NCI-H524 treated with DMSO at 0.1 percent for 48 hours (cell line): ENCODE measurements at regions not wholly inside any gene's neighbourhood (a gene's known extent, or its start where the extent isn't known, plus 50 kb on each side); places are given as distances from the start of the nearest gene placed in this dataset.
"Not testable (repeated sequence)": the region's sequence is repeated elsewhere in the genome, so short reads cannot be mapped to it uniquely, and the experiment has no call there.

ENCODE experiments used
- DNase-seq: peaks from one replicate; lab custom pipeline; 2025; lab: John Stamatoyannopoulos, UW

DNA sequence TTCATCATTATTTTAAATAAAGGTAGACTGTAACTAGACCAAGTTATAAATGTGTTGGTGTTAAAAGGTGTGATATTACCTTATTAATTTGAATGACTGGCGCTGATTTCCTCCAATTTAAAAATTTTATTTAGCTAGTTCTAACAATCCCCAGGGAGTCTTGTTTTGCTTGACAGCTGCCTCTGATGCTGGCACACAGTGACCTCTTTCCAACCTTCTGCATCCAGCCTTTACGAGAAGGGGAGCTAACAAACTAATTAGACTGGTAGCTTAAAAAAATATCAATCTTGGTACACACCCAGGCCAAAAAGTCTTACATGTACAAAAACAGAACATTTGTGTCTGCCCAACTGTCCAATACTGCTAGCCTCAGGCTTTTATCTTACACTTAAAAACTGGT, 51.8 kb upstream of the ENPEP start:
- DNase-seq, result no peak

DNA sequence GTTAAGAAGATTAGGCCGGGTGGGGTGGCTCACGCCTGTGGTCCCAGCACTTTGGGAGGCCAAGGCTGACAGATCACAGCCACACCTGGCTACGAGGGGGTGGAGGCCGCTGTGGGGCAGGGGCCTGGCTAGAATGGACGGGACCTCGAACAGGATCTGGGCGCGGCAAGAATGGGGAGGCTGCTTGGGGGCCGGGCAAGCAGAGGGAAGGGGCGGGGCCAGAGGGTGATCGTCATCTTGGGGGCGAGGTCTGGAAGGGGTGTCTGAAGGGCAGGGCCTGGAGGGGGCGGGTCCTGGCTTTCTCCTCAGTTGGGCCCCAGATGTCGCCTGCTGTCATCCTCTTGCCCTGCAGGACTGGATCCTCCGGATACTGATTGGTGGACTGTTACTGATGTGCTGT, 57.3 kb upstream of the ENPEP start:
- no peak for DNase-seq

DNA sequence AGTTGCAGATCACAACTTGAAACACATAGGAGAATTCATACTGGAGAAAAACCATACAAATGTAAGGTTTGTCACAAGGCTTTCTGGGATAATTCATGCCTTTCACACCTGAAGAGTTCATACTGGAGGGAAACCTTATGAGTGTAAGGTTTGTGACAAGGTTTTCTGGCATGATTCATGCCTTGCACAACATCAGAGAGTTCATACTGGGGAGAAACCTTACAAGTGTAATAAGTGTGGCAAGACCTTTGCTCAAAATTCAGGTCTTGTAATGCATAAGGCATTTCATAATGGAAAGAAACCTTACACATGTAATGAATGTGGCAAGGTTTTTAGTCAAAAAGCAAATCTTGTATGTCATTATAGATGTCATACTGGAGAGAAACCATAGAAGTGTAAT, 58.8 kb upstream of the ENPEP start:
- DNase-seq, result no peak

DNA sequence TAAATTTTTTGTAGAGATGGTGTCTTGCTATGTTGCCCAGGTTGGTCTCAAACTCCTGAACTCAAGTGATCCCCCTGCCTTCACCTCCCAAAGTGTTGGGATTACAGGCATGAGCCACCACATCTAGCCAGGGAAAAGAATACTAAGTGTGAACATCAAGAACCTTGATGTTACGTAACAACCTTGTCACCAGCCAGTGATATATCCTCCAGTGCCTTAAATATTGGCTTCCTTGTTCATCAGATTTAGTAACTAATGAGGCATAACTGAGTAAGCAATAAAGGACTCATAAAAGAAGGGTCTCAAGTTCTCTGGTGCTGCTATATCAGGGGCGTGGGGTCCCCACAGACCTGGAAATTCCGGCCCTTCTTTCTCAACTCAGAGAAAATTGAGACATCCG, 60.5 kb upstream of the ENPEP start:
- DNase-seq, result no peak

DNA sequence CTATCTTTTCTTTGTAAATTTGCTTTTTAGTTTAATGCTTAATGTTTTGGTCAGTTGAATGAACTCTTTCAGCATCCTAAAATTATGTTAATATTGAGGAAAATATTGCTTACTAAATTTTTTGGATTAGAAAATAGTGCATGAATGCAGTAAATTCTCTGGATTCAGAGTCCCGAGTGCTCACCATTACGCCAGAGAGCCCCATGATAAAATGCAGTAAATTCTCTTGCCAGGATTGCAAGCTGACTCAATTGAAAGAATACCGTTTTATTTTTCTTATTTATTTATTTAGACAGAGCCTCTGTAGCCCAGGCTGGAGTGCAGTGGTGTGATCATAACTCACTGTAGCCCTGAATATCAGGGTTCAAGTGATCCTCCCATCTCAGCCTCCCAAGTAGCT, 60.9 kb upstream of the ENPEP start:
- no peak for DNase-seq

DNA sequence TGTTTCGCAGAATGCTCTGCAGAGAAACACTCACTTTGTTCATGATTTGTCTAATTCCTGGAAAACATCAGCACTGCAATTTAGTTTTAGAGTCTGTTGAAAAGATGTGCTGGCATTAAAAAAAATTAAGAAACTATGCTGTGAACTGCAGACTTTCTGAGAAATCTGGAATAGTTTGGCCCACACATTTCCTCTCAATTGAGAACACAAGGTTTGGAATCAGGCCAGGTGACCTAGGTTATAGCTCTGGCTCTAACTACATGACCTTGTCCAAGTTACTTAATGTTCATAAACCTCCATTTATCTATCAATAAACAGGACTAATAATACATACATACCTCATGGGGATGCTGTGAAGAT, 61.4 kb upstream of the ENPEP start:
- no peak for DNase-seq

DNA sequence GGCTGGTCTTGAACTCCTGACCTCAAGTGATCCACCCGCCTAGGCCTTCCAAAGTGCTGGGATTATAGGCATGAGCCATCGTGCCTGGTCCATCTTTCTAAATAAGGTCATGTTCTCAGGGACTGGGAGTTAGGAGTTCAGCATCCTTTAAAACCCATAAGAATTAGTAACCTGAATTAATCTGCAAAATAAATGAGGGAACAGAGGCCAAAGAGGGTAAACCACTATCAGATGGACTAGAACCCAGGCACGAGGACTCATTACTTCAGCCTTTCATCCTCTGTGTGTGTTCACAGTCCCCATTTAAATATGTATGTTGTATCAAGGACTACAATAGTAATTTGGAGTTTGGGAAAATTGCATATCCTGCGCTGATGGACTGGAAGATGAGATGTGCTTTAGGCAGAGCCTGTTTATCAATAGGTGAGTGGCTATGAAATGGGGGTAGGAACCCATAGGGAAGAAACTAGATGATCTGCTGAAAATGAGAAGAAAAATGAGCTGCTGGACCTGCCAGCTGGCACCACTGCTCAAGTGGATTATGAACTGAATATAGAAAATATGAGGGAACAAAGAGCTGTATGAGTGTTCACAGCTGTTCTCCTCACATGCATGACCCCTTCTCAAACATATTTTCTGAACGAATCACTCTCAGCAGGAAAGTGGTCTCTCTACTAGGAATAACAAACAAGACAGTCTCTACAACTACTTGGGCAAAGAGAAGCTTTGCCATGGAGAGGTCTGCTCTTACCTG, 62.0 kb upstream of the ENPEP start:
- peak; percentile 21 for DNase-seq

DNA sequence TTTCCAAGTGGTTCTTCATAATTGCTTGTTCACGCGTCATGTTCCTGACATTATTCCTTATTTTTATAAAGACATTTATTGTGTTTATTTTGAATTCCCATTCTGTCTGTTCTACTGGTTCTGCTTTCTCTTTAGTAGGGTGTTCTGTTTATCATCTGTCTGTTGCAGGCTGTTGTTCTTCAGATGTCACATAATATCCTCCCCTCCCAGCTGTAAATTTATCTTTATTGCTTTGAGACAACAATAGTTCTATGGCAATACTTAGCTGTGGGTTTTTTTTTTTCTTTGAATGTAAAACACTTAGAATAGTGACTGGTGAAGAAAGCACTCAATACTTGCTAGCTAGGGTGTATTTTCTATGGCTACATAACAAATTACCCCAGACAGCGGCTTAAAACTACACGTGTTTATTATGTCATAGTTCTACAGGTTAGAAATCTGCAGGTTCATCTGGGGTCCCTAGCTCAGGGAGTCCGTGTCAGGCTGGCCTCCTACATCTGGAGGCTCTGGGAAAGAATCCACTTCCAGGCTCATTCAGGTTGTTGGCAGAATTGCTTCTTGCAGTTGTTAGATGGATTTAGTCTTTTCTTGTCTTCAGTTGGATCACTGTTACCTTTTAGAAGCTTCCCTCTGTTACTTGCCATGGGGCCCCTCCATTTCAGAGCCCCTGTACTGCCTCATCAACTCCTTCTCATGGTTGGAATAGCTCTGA, 63.4 kb upstream of the ENPEP start:
- no peak for DNase-seq

DNA sequence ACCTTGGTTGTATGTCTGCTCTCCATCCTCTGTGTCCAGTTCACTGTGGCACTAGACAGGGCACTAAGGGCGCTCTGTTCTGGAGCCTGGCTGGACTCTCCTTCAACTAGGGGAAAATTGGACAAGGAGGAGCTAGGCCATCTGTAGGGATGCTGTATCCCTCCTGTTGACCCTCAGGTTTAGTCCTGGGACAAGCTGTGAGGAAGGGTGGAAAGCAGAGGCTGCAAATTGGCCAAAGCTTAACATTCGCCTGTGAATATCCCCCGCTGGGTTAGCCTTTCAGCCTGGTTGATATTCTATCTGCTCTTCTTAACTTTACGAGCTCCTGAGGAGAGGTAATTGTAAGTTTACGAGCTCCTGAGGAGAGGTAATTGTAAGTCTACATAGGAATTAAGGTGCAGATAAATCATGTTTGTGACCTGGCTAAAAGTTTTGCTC, 64.4 kb upstream of the ENPEP start:
- DNase-seq, result peak; percentile 0

DNA sequence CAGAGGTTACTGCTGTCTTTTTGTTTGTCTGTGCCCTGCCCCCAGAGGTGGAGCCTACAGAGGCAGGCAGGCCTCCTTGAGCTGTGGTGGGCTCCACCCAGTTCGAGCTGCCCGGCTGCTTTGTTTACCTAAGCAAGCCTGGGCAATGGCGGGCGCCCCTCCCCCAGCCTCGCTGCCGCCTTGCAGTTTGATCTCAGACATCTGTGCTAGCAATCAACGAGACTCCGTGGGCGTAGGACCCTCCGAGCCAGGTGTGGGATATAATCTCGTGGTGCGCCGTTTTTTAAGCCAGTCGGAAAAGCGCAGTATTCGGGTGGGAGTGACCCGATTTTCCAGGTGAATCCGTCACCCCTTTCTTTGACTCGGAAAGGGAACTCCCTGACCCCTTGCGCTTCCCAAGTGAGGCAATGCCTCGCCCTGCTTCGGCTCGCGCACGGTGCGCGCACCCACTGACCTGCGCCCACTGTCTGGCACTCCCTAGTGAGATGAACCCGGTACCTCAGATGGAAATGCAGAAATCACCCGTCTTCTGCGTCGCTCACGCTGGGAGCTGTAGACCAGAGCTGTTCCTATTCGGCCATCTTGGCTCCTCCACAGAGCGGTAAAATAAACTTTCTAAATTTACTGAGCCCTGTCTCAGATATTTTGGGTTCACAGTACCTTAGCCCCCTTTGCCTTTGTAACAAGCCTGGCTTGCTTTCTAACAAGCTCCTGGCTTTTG, 64.9 kb upstream of the ENPEP start:
- DNase-seq, result not testable (repeated sequence)

DNA sequence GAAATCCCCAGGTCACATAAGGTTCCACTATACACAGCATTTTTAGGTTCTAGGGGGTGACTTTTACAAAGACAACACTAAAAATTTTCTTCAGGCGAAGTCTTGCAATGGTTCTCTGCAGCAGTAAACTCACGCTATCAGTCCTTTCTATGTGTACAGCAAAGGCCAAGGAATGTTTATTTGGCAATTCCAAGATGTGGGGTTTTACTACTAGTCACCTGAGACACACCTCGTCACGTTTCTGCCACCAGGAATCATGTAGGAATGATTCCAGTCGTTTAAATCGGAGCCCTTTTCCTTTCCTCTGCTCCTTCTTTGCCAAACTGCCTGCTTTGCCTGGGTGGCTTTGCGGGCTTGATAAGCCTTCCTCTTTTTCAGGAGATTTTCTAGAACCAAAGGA, 75.9 kb upstream of the ENPEP start:
- DNase-seq, result no peak

DNA sequence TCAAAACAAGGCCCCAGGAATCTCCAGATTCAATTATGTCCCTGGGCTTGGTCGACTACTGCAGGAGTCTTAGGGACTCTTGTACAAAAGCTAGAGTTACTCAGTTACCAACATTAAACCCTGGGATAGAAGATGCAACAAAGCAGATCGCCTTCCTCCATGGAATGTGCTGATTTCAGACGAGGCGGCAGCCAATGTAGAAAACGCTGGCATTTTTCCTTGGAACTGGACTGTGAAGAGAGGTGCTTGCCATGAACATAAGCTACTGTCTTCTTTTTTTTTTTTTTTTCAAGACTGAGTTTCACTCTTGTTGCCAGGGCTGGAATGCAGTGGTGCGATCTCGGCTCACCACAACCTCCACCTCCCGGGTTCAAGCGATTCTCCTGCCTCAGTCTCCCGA, 76.9 kb upstream of the ENPEP start:
- not testable (repeated sequence) for DNase-seq

DNA sequence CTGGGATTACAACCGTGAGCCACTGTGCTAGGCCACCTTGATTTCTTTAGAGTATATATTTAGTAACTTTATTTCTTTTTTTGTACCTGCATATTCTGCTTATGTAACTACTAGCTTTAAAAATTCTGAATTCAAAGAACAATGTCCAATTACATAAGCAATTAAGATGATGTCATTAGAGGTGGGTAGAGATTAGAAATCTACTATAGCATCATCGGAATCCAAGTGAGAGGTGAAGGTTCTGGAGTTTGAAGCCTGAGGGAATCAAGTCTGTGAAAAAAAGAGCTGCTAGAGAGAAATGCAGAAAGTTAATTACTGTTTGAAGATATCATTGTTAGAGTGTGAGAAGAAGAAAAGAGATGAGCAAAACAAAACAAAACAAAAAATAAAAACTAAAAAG, 79.0 kb upstream of the ENPEP start:
- no peak for DNase-seq

DNA sequence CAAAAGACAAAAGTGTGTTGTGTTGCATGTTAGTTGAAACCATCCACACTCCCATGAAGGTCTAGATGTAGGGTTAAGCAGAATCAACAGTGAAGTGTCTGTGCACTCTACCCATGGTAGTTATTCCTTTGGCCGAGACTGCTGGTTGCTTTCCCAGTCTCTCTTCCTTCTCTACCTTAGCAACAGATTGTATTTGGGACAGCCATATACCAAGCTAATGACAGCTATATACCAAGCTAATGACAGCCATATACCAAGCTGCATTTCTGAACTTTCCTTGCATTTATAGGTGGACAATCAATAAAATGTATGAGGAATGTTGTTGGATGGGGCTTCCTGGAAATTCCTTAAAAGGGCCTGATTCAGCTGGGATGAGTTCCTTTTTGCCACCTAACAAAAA, 80.5 kb upstream of the ENPEP start:
- no peak for DNase-seq

DNA sequence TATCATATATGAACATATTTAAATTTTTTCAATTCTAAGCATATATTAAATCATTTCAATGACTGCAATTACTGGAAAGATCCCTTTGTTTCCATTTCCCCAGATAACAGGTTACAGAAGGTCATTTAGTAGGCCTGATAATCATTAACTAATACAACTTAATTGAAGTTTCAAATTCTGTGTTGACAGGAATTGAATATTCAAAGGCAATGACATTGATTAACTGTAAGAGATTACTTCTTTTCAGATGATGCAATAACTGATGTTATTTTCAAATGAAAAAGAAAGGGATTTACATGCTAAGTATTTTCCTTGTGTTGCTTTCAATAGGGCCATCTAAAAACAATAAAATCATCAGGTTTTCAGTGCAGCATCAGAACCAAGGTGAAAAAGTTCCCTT, 81.1 kb upstream of the ENPEP start:
- DNase-seq, result no peak

DNA sequence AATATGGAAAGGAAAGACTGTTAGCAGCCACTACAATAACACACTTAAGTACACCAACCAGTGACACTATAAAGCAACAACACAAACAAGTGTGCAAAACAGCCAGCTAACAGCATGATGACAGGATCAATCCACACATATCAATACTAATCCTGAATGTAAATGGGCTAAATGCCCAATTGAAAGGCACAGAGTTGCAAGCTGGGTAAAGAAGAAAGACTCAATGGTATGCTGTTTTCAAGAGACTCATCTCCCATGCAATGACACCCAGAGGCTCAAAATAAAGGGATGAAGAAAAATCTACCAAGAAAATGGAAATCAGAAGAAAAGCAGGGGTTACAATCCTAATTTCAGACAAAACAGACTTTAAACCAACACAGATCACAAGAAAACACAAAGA, 94.2 kb upstream of the ENPEP start:
- no peak for DNase-seq

DNA sequence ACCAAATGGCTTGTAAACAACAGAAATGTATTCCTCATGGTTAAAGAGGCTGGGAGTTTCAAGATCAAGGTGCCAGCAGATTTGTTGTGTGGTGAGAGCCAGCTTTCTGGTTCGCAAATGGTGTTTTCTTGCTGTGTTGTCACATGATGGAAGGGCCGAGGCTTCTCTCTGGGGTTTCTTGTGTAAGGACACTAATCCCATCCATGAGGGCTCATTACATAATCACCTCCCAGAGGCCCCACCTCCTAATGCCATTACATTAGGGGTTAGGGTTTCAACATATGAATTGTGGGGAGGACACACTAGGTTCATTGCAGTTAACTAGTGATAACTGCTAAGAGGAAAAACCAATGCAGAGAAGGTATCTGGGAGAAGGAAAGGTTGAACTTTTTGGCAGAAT, 103.5 kb upstream of the ENPEP start:
- no peak for DNase-seq

DNA sequence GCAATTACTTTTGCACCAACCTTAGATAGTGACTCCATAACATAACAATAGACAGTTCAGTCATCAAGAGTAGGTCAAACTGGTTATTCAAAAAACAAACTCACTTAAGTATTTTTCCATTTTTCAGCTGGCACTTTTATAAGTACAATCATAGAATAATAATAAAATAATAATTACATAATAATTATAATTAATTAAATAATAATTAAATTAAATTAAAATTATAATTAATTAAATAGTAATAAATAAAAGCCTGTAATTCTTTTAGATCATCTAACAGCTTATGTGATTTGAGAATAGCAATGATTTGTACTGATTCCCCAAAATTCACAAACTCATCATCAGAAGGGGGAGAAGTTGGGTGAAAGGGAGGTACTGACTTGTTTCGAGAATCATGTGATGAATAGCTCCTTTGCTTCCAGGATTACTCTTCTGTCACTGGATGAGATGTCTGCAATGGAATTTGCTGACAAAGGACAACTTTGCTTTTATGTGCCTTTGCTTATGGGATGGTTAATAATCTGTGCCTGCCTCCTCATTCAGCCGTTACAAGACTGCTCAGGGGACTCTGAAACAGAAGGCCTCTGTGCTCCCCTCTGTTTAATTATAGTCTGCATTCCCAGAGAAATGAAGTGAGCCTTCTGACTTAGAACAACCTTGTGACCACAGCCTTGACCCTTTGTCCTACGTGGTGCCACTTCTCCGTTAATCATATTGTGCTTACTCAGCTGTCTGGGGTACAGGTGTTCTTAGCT, 104.8 kb upstream of the ENPEP start:
- DNase-seq, result no peak

DNA sequence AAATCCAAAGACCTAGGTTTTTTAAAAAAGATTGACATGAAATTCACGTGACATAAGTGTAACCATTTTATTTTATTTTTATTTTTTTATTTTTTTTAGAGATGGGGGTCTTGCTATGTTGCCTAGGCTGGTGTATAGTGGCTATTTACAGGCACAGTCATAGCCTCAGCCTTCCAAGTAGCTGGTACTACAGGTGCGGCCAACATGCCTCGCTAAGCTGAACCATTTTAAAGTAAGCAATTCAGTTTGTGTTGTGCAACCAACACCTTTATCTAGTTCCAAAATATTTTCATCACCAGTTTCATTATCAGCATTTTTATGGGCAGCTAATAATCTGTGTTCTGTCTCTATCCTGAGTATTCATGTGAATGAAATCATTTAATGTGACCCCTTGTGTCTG, 107.5 kb upstream of the ENPEP start:
- DNase-seq, result no peak

DNA sequence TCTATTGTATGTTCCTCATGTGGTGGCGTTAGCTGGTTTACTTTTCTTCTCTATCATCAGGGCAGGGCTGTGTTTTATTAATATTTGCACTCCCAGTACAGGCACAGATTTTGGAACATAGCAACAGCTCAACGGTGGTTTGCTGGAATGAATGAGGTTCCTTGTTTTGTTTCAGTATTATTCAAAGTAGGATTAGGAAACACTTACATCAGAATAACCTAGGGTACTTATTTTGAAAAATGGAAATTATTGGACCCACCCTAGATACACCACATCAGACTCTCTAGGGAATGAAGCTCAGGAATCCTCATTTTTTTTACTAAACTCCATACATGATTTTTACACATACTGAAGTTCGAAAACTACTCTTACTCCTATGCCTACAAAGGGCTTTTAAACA, 108.8 kb upstream of the ENPEP start:
- no peak for DNase-seq

DNA sequence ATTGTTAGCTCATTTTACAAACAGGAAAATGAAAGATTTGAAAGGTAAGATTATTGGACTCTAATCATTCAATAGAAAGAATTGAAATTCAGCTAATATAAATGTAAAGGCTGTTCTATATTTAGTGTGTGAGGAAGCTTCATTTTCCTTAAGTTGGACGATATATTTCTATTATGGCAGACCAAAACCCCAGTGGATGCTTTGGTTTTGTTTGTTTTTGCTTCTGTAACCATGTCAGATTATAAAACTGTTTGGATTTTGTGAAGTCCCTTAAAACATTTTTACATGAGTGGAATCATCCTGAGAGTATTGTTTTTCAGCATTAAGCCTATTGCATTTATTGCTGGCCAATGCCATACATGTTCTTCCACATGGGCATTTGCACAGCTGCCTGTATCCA, 110.2 kb upstream of the ENPEP start:
- no peak for DNase-seq

DNA sequence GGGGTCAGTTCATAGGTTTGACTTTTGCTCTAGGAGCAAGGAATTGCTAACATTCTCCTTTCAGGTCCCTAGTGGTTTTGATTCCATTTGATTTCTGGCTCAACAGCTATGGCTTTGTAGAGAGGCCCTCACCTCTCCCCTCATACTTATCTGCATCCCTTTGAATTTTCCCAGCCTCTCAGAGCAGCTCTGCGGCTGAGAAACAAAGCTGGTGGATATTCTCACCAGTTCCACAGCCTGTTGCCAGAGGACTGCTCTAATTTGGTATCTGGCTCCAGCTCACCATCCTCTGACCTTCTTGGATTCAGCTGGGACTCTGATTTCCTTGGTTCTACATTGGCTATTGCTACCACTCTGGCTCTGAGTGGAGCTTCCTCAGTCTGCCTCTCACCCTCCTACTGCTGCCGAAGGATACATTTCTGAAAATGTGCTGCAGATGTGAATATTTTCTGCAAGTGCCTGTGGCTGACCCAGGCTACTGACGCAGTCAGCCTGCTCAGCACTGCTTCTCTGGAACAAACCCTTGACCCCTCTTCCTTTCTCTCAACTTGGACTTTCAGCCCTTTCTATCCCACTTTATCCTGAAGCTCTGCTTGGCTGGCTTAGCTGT, 110.9 kb upstream of the ENPEP start:
- DNase-seq, result no peak
